Astrocyte of the spinal cord (primary cell): ENCODE measurements at regions not wholly inside any gene's neighbourhood (a gene's known extent, or its start where the extent isn't known, plus 50 kb on each side); places are given as distances from the start of the nearest gene placed in this dataset.

Experiments
- DNase-seq: peaks from one replicate; pipeline ENCODE4 v3.0.0; 2011; ENCODE audit warnings: low read depth, low spot score
- H3K4me3 ChIP-seq: 2 replicates; pipeline ENCODE4 v1.5.1; 2011; ENCODE audit warnings: low read depth, mild to moderate bottlenecking, low read length, moderate library complexity
- CTCF ChIP-seq: IDR thresholded peaks from 2 replicates; pipeline ENCODE4 v1.5.1; 2012; ENCODE audit warnings: low read depth, mild to moderate bottlenecking, low read length, inconsistent platforms
- in situ Hi-C: cut with HindIII; loops from 2 replicates; pipeline ENCODE4 v1.10.0; 2017; ENCODE audit warnings: low sequenced_read_pairs

- in situ Hi-C loops: no loop called here
- TF ChIP-seq CTCF: no peak
These were observed 157.1 kb downstream of the TRIML1 start for GRCh38 chr4:188296331-188296730.

DNA sequence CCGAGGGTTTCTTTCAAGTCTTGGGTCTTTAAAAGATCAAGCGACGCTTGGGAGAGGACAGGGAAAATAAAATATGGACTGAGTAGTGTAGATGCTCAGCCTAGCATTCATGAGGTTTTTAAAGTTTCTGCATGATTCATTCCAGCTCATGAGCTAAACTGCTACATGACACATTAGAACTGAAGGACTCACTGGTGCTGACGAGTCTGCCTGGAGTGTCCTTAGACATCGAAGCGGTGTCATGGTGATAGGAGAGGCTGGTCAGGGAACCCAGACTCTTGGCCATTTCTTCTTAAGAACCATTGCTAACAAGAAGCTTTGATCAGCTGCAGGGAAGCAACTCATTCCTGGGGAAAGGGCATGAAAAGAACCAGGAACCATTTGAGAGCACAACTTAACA lies 158.6 kb downstream of the TRIML1 start:
- no peak overlapping the region for H3K4me3 ChIP-seq
- TF ChIP-seq CTCF: no peak
- in situ Hi-C loops: no loop called here
- peak; percentile 2 for DNase-seq

More at GRCh38 chr4:188296331-188296730, 157.1 kb downstream of the TRIML1 start:
- H3K4me3 ChIP-seq: no peak overlapping the region
- no peak for DNase-seq

DNA sequence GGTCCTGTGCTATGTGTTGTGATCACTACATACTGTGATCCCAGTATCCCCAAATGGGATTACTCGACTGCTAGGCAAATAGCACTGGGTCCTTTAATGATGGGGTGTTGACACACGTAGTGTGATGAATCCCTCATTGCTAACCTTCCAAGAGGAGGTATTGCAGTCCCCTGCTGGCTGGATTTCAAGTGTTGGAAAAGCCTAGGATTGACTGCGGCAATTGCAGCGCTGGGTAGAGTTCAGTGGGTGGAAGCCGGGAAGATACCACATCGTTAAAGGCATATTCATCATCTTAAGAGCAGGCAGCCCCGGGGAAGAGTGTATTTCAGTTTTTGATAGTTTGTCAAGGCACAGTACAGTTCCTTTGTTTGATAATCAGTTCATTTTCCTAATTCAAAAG lies 159.9 kb downstream of the TRIML1 start:
- in situ Hi-C loops: no loop called here

DNA sequence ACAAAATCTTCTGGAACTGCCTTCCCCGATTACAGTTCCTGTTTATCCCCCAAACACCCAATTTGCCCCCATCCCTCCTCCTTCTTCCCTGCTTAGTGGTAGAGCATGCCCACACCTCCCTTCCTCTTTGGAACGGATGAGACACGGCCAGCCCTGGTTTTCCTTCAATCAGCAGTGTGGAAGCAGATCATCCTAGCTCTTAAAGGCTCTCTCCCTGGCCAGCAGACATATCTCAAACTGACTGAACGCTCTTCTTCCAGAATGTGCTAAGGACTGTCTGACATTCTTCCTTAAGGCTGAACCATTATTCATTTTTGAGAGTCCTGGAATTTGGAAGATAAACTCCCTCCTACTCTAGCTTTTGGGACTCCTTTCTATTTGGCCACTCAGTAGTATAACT lies 161.1 kb downstream of the TRIML1 start:
- in situ Hi-C loops: no loop called here
- no peak overlapping the region for H3K4me3 ChIP-seq
- no peak for DNase-seq
- no peak for TF ChIP-seq CTCF

More for the DNA sequence above, 159.9 kb downstream of the TRIML1 start:
- DNase-seq: no peak
- no peak for TF ChIP-seq CTCF
- no peak overlapping the region for H3K4me3 ChIP-seq

DNA sequence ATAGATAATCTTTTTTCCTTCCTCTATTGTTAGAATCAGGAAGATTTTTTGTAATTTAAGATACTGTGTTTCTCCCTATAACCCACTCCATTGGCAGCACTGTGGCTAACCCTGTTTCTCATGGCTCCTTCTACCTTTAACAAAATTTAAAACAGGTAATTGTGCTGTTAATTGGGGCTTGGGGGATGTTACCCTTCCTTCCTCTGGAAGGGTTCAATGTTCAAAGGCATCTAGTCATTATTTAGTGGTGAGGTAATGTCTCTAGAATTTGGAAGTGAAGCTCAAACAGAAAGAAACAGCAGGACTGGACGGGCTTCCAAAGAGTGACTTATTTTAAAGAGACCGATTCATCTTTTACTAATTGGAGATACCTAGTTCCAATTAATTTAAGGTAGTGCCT lies 166.4 kb downstream of the TRIML1 start:
- in situ Hi-C loops: no loop called here
- H3K4me3 ChIP-seq: no peak overlapping the region
- no peak for DNase-seq
- TF ChIP-seq CTCF: no peak

DNA sequence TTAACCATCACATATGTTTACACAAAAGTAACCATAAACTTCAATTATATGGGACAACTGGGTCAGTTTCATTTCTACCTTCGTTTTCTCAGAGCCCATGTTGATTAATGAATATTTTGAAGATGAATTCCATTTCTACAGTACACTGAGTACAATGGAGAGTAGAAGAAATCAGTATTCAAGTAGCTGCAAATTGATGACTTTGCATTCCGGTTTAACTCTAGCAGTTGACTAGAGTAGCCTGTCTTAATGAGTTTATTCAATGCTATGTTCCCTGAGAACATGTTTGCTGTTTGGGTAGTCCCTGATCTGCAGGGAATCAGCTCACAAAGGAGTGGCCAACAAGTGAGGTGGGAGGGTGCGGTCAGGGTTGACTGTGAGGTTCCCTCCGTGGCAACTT lies 168.3 kb downstream of the TRIML1 start:
- no peak overlapping the region for H3K4me3 ChIP-seq
- no peak for DNase-seq
- TF ChIP-seq CTCF: no peak
- in situ Hi-C loops: no loop called here

- H3K4me3 ChIP-seq: no peak overlapping the region
- DNase-seq: no peak
- TF ChIP-seq CTCF: no peak
- in situ Hi-C loops: no loop called here
These were observed 168.9 kb downstream of the TRIML1 start for GRCh38 chr4:188308142-188308541.
